Testis (tissue), 2 donors: ENCODE measurements at regions not wholly inside any gene's neighbourhood (a gene's known extent, or its start where the extent isn't known, plus 50 kb on each side); places are given as distances from the start of the nearest gene placed in this dataset.

Experiments used
- CTCF ChIP-seq, 3 experiments: fragments of 450-650 bp in 2 of 3; fragments of 200-600 bp in 1 of 3; sonication (generic) in 1 of 3; IDR thresholded peaks; one replicate each; pipeline ENCODE4 v1.5.1; 2016 to 2019; ENCODE audit warnings: antibody characterized with exemption in 3 of 3, mild to moderate bottlenecking in 2 of 3, moderate library complexity in 1 of 3
- POLR2A ChIP-seq: fragments of 450-650 bp; IDR thresholded peaks from one replicate; pipeline ENCODE4 v1.6.1; 2017; ENCODE audit warnings: antibody characterized with exemption, mild to moderate bottlenecking, moderate library complexity

- TF ChIP-seq CTCF (IDR thresholded peaks at IDR 0.05), result peak in 1 of 3 experiments; percentile 34
- TF ChIP-seq POLR2A, result no peak
These were observed 76.9 kb upstream of the PSMA6 start for GRCh38 chr14:35215110-35215813.
